ENCODE measurements at regions not wholly inside any gene's neighbourhood (a gene's known extent, or its start where the extent isn't known, plus 50 kb on each side); places are given as distances from the start of the nearest gene placed in this dataset.

DNA sequence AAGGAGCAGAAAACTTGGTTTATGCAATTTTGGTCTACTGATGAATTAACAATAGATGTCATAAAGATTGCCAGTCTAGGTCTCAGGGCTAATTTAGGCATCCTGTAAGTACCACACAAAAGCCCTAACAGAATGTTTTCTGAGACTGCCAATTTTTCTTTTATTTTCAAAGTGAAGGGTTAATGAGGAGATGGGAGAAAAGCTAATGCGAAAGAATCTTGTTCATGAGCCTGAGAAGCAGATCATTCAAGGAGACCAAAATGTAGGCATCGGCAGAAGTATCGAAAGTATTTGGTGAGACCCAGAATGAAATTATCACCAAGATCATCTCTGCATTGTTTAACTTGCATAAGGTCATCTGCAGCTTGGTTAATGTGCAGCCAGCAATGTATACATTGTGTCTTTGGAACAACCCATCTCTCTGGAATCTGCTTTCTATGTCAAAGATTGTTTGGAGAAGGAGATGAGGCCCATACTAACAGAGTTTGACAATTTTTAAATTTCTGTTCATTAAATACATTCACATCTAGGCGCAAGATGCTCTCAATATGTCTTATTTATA is 163.3 kb upstream of the GLI3 start:
- Mint-ChIP-seq H3K36me3 (ENCODE audit: insufficient read depth) (no peaks in the 10 kb centered on the region), H3K4me3 (no peak overlapping the region), H3K27me3 (no peaks in the 10 kb centered on the region), H3K9me3 (no peaks in the 10 kb centered on the region), H3K27ac (ENCODE audit: low read depth) (no peak overlapping the region), H3K4me1 (no peaks in the 10 kb centered on the region)
- no peak for ATAC-seq (replicated peaks; ENCODE audit: extremely low read depth, poor library complexity, severe bottlenecking)
- DNase-seq (ENCODE audit: low spot score in 2 of 2), result no peak

DNA sequence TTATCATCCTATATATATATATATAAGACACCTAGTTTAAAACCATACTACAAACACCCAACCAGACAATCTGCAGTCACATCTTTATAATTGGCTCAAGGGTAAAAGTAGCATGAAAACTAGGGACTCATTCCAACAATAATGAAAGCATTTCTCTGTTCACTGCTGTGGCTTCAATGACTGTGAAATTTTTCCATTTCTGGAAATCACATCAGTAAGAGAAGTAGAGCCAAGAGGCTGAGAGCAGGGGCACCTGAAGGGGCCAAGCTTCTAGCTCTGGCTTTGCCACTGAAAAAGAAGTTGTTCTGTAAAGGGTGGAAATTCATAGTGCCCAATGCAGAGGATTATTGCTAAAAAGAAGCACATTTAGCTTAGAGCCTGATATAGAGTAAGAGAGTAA is 158.6 kb upstream of the GLI3 start:
- DNase-seq (ENCODE audit: low spot score in 2 of 2) (no peak), ATAC-seq (replicated peaks; ENCODE audit: extremely low read depth, poor library complexity, severe bottlenecking) (no peak)
- Mint-ChIP-seq H3K9me3 (no peaks in the 10 kb centered on the region), H3K36me3 (ENCODE audit: insufficient read depth) (no peaks in the 10 kb centered on the region), H3K27me3 (no peaks in the 10 kb centered on the region), H3K27ac (ENCODE audit: low read depth) (no peak overlapping the region), H3K4me3 (no peak overlapping the region), H3K4me1 (no peaks in the 10 kb centered on the region)

DNA sequence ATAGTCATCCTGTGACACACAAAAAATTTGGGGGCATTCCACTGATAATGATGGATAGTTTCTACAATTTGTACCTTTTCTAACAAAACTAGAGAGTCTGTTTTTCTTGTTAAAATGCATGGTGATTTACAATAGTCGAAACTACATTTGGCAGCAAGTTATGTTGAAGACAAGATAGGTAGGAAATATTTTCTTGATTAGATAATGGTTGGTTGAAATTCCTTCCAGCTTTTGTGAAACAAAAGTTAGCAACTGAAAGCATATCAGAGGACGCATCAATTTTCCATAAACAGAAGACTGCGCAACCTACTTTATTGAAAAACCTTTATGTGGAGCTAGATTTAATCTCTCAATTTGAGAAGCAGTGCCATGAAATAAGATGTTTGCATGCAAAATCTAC is 155.8 kb upstream of the GLI3 start:
- H3K4me3 Mint-ChIP-seq, result no peak overlapping the region
- no peaks in the 10 kb centered on the region for H3K36me3 Mint-ChIP-seq (ENCODE audit: insufficient read depth)
- DNase-seq (ENCODE audit: low spot score in 2 of 2) (no peak), ATAC-seq (replicated peaks; ENCODE audit: extremely low read depth, poor library complexity, severe bottlenecking) (no peak)
- no peaks in the 10 kb centered on the region for H3K27me3 Mint-ChIP-seq
- H3K4me1 Mint-ChIP-seq, result no peaks in the 10 kb centered on the region
- no peaks in the 10 kb centered on the region for H3K9me3 Mint-ChIP-seq
- H3K27ac Mint-ChIP-seq (ENCODE audit: low read depth), result no peak overlapping the region

DNA sequence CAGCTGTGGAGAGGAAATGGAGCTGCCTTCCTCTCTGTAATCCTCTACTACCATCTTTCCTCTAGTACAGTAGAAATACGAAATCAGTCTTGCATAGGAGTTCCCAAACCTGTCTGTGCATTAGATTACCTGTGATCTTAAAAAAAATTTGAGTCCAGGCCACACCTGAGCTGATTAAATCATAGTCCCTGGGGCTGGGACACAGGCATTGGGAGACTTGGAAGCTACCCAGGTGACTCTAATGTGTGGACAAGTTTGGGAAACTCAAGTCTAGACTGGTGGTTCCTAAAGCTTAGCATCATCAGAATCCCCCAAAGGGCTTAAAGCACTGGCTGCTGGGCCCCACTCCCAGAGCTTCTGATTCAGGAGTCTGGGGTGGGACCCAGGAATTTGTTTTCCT is 152.7 kb upstream of the GLI3 start:
- Mint-ChIP-seq H3K9me3 (no peaks in the 10 kb centered on the region), H3K27ac (ENCODE audit: low read depth) (no peak overlapping the region), H3K36me3 (ENCODE audit: insufficient read depth) (no peaks in the 10 kb centered on the region), H3K27me3 (no peaks in the 10 kb centered on the region), H3K4me3 (no peak overlapping the region), H3K4me1 (no peaks in the 10 kb centered on the region)
- ATAC-seq (replicated peaks; ENCODE audit: extremely low read depth, poor library complexity, severe bottlenecking) (no peak), DNase-seq (ENCODE audit: low spot score in 2 of 2) (no peak)

DNA sequence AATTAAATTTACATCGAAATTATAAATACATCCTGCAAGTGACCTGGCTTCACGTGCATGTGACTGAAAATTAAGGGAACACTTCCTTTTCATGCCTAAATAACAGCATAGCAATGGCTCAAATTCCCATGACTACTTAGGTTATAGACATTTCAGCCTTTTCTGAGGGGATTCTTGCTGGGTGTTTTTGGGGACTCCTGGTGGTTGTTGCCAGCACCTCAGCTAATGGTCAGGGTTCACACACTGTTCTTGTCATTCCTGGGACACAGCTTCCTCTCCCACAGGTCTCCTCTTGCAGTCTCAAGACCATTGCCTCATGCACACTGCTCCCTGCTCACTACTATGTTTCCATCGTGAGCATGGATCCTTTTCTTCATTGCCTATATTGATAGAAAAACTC is 148.9 kb upstream of the GLI3 start:
- H3K27me3 Mint-ChIP-seq, result no peaks in the 10 kb centered on the region
- H3K9me3 Mint-ChIP-seq, result no peaks in the 10 kb centered on the region
- H3K4me1 Mint-ChIP-seq, result no peaks in the 10 kb centered on the region
- H3K4me3 Mint-ChIP-seq, result no peak overlapping the region
- no peaks in the 10 kb centered on the region for H3K36me3 Mint-ChIP-seq (ENCODE audit: insufficient read depth)
- H3K27ac Mint-ChIP-seq (ENCODE audit: low read depth), result no peak overlapping the region
- no peak for ATAC-seq (replicated peaks; ENCODE audit: extremely low read depth, poor library complexity, severe bottlenecking)
- DNase-seq (ENCODE audit: low spot score in 2 of 2), result no peak

DNA sequence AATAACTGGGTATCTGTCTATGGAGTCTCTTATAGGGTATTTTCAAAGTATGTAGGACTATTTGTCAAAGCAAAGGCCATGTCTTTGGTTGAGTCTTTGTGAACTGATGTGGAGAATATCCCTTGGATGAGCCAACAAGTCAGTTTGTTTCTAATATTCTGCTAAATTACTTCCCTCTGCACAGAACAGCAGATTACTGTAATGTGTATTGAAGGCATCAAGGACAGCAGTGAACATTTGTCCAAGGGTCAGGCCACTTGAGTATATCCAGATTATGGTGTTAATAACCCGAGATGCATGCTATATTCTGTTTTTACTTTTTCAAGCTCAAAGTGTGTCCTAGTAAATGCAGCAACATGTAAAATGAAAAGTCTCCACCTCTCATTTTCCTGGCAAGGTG is 144.2 kb upstream of the GLI3 start:
- no peak overlapping the region for H3K27ac Mint-ChIP-seq (ENCODE audit: low read depth)
- H3K4me1 Mint-ChIP-seq, result no peaks in the 10 kb centered on the region
- ATAC-seq (replicated peaks; ENCODE audit: extremely low read depth, poor library complexity, severe bottlenecking), result no peak
- no peak overlapping the region for H3K4me3 Mint-ChIP-seq
- no peak for DNase-seq (ENCODE audit: low spot score in 2 of 2)
- H3K9me3 Mint-ChIP-seq, result peaks cover 5% of the 10 kb centered on the region
- no peaks in the 10 kb centered on the region for H3K27me3 Mint-ChIP-seq
- no peaks in the 10 kb centered on the region for H3K36me3 Mint-ChIP-seq (ENCODE audit: insufficient read depth)

DNA sequence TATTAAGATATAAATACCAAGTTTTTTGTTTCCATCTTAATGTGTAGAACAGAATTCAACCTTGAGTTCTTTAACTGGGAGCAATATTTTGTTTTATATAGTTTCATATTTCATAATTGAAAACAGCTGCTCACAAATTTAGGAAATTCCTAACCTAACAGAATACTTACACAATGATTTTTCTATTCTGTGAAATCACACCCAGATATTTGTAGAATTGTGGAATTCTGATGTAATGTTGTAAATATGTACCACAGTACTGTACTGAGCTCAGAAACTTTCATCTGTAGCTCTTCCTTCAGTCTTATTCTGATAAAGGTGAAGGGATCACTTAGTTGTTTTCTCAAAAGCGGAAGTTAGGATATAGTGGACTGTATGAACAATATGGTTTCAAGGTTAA is 143.4 kb upstream of the GLI3 start:
- Mint-ChIP-seq H3K9me3 (peaks cover 5% of the 10 kb centered on the region), H3K4me3 (no peak overlapping the region), H3K36me3 (ENCODE audit: insufficient read depth) (no peaks in the 10 kb centered on the region), H3K27ac (ENCODE audit: low read depth) (no peak overlapping the region), H3K27me3 (no peaks in the 10 kb centered on the region), H3K4me1 (no peaks in the 10 kb centered on the region)
- DNase-seq (ENCODE audit: low spot score in 2 of 2) (no peak), ATAC-seq (replicated peaks; ENCODE audit: extremely low read depth, poor library complexity, severe bottlenecking) (no peak)

DNA sequence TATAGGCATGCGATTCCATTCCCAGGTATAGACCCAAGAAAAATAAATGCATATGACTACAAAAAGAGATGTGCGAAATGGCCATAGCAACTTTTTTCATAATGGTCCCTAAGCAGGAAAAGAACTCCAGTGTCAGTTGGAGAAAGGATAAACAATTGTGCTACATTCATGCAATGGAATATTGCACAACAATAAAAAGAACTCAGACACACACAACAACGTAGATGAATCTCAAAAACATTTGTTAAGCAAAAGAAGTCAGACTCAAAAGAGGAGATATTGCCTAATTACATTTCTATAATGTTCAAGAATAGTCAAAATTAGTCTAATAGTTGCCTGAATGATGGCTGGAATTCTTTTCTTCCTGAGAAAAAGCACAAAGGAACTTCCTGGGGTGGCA is 141.1 kb upstream of the GLI3 start:
- H3K36me3 Mint-ChIP-seq (ENCODE audit: insufficient read depth), result no peaks in the 10 kb centered on the region
- H3K4me1 Mint-ChIP-seq, result no peaks in the 10 kb centered on the region
- ATAC-seq (replicated peaks; ENCODE audit: extremely low read depth, poor library complexity, severe bottlenecking) (no peak), DNase-seq (ENCODE audit: low spot score in 2 of 2) (no peak)
- H3K27me3 Mint-ChIP-seq, result no peaks in the 10 kb centered on the region
- no peak overlapping the region for H3K4me3 Mint-ChIP-seq
- H3K9me3 Mint-ChIP-seq, result peaks cover 12% of the 10 kb centered on the region
- no peak overlapping the region for H3K27ac Mint-ChIP-seq (ENCODE audit: low read depth)

DNA sequence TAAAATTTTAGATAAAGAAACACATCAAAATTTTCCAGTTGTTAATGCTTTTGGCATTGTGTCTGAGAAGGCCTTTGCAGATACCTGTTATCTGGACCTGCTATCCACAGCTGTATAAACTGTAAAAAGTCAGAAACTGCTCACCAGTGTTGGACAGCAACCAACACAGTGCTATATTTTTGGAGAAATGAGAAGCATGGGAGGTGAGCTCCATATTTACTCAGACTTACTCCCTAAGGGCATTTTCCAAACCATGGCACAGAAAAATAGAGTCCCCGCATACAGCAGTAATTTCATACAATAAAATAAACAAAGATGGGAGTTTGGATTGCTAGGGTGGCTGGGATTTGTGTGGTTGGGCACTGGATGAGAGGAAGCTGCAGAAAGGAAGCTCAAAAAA is 136.3 kb upstream of the GLI3 start:
- no peaks in the 10 kb centered on the region for H3K4me1 Mint-ChIP-seq
- H3K27me3 Mint-ChIP-seq, result no peaks in the 10 kb centered on the region
- no peaks in the 10 kb centered on the region for H3K36me3 Mint-ChIP-seq (ENCODE audit: insufficient read depth)
- no peak for DNase-seq (ENCODE audit: low spot score in 2 of 2)
- H3K9me3 Mint-ChIP-seq, result peaks cover 18% of the 10 kb centered on the region
- no peak for ATAC-seq (replicated peaks; ENCODE audit: extremely low read depth, poor library complexity, severe bottlenecking)
- no peak overlapping the region for H3K4me3 Mint-ChIP-seq
- no peak overlapping the region for H3K27ac Mint-ChIP-seq (ENCODE audit: low read depth)

DNA sequence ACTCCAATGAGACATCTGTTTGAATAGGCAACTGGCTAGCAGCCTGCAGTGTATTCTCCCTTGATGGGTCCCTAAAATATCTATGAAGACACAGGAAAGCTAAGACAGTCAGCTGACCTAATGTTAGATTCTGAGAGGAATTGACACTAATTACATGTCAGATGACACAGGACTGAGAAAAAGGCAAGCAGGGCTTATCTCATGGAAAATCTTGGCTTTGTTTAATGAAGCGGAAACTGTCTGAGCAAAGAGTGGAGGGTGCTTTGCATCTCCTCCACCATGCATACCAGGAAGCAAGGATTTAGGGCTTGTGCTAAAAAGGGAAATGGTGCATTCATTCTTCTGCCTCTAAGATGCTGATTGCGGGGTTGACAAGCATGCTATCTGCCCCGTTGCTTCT is 135.5 kb upstream of the GLI3 start:
- ATAC-seq (replicated peaks; ENCODE audit: extremely low read depth, poor library complexity, severe bottlenecking), result no peak
- peaks cover 17% of the 10 kb centered on the region for H3K9me3 Mint-ChIP-seq
- no peaks in the 10 kb centered on the region for H3K4me1 Mint-ChIP-seq
- DNase-seq (ENCODE audit: low spot score in 2 of 2), result no peak
- H3K27ac Mint-ChIP-seq (ENCODE audit: low read depth), result no peak overlapping the region
- no peak overlapping the region for H3K4me3 Mint-ChIP-seq
- H3K27me3 Mint-ChIP-seq, result no peaks in the 10 kb centered on the region
- no peaks in the 10 kb centered on the region for H3K36me3 Mint-ChIP-seq (ENCODE audit: insufficient read depth)

DNA sequence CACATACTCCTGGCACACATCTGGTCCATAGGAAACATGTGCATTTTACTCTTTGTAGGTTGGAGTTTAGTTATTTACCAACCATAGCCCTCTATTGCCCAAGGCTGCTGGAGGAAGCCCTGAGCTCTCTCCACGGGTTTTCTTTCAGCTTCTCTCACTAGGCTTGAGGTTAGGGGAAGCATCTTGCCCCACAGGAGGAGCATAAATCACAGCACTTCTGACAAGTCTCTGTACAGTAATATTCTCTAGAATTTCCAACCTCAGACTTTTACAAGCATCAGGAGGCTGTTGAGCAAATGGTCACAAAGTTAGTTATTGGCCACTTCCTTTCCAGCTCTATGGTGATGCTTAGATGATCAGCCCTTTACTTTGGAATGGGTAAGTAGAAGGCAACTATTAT is 122.9 kb upstream of the GLI3 start:
- H3K4me1 Mint-ChIP-seq, result no peaks in the 10 kb centered on the region
- H3K36me3 Mint-ChIP-seq (ENCODE audit: insufficient read depth), result no peaks in the 10 kb centered on the region
- ATAC-seq (replicated peaks; ENCODE audit: extremely low read depth, poor library complexity, severe bottlenecking) (no peak), DNase-seq (ENCODE audit: low spot score in 2 of 2) (no peak)
- H3K4me3 Mint-ChIP-seq, result no peak overlapping the region
- H3K27ac Mint-ChIP-seq (ENCODE audit: low read depth), result no peak overlapping the region
- H3K27me3 Mint-ChIP-seq, result no peaks in the 10 kb centered on the region
- H3K9me3 Mint-ChIP-seq, result peaks cover 26% of the 10 kb centered on the region

DNA sequence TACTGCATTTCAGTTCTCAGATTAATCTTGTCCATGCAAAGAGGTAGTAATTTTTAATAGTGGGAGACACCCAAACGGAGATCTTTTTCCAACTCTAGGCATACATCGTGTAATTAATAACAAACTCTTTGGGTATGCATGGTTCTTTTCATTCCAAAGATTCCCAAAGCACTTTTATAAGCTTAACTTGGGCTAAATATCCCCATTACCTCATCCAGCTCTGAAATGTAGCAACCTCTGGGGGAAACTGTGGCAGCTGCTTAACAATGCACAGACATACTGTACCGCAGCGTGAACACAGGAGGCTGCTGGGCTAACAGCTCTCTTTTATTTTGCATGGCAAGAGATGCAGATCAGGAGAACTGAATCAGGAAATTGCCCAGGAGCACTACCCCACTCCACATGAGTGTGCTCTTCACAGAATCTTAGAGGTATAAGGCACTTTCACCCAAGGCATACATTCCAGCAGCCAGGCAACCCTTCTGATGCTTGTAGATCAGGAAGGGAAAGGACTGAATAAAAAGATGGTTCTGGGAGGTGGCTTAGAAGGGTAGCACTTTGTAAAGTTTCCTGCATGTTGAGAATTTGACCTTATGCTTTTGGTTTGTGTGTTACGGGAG is 114.4 kb upstream of the GLI3 start:
- Mint-ChIP-seq H3K9me3 (peaks cover 12% of the 10 kb centered on the region), H3K36me3 (ENCODE audit: insufficient read depth) (no peaks in the 10 kb centered on the region), H3K4me1 (no peaks in the 10 kb centered on the region), H3K4me3 (no peak overlapping the region), H3K27ac (ENCODE audit: low read depth) (no peak overlapping the region), H3K27me3 (no peaks in the 10 kb centered on the region)
- DNase-seq (ENCODE audit: low spot score in 2 of 2), result no peak
- no peak for ATAC-seq (replicated peaks; ENCODE audit: extremely low read depth, poor library complexity, severe bottlenecking)

DNA sequence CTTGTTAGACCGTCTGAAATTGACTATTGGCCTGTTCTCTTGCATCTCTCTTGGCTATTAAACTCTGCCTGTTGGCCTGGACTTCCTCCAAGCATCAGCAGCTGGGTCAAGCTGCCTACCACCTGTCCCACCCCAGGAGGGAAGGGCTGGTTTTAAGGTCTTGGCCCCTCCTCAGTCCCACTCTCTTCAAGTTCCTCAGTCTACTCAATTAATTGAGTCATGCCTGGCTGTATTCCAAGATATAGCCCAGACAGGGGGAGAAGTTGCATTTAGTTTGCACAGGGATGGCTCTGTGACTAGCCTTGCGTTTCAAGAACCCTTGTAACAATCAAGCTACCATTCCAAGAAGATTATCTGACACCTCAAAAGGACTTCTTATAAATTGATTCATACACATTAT is 113.8 kb upstream of the GLI3 start:
- Mint-ChIP-seq H3K36me3 (ENCODE audit: insufficient read depth) (no peaks in the 10 kb centered on the region), H3K27ac (ENCODE audit: low read depth) (no peak overlapping the region), H3K27me3 (no peaks in the 10 kb centered on the region), H3K4me3 (no peak overlapping the region), H3K9me3 (peaks cover 13% of the 10 kb centered on the region), H3K4me1 (no peaks in the 10 kb centered on the region)
- no peak for DNase-seq (ENCODE audit: low spot score in 2 of 2)
- no peak for ATAC-seq (replicated peaks; ENCODE audit: extremely low read depth, poor library complexity, severe bottlenecking)

DNA sequence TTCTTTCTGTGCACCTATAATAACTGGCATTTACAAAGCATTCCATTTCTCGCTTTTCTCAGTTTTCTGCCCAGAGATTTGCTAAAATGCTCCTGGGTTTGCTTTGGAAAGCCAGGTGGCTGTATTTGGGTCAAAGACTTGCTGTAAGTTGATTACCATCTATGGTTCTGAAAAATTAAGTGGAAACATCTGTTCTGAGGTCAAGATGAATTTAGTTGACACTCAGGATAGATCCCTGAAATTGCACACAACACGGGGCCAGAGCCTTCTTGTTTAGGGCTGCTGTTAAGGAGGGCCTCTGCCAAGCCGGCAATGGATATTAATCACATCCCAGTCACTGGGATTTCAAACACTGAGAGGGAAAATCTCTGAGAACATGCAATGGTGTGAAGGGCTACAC is 111.6 kb upstream of the GLI3 start:
- Mint-ChIP-seq H3K36me3 (ENCODE audit: insufficient read depth) (no peaks in the 10 kb centered on the region), H3K27ac (ENCODE audit: low read depth) (no peak overlapping the region), H3K4me1 (no peaks in the 10 kb centered on the region), H3K4me3 (no peak overlapping the region), H3K9me3 (peaks cover 13% of the 10 kb centered on the region), H3K27me3 (no peaks in the 10 kb centered on the region)
- ATAC-seq (replicated peaks; ENCODE audit: extremely low read depth, poor library complexity, severe bottlenecking) (no peak), DNase-seq (ENCODE audit: low spot score in 2 of 2) (no peak)
